ENCODE measurements at regions not wholly inside any gene's neighbourhood (a gene's known extent, or its start where the extent isn't known, plus 50 kb on each side); places are given as distances from the start of the nearest gene placed in this dataset.

- TF ChIP-seq POLR2AphosphoS5 (IDR thresholded peaks at IDR 0.05), result no peak
- TF ChIP-seq CTCF (IDR thresholded peaks at IDR 0.05), result no peak
- no peak for TF ChIP-seq POLR2A (IDR thresholded peaks at IDR 0.05)
Measured at GRCh38 chr17:77730376-77730775, 228.1 kb upstream of the TNRC6C start.

All from breast epithelium (tissue), 3 donors.